GM19035 (cell line): ENCODE measurements at regions not wholly inside any gene's neighbourhood (a gene's known extent, or its start where the extent isn't known, plus 50 kb on each side); places are given as distances from the start of the nearest gene placed in this dataset.
"Not testable (repeated sequence)": the region's sequence is repeated elsewhere in the genome, so short reads cannot be mapped to it uniquely, and the experiment has no call there.

Experiments used
- ATAC-seq: cut with Tn5 transposase; IDR thresholded peaks from one replicate; pipeline ENCODE4 v1.9.1; 2021; ENCODE audit not compliant: unreplicated experiment

DNA sequence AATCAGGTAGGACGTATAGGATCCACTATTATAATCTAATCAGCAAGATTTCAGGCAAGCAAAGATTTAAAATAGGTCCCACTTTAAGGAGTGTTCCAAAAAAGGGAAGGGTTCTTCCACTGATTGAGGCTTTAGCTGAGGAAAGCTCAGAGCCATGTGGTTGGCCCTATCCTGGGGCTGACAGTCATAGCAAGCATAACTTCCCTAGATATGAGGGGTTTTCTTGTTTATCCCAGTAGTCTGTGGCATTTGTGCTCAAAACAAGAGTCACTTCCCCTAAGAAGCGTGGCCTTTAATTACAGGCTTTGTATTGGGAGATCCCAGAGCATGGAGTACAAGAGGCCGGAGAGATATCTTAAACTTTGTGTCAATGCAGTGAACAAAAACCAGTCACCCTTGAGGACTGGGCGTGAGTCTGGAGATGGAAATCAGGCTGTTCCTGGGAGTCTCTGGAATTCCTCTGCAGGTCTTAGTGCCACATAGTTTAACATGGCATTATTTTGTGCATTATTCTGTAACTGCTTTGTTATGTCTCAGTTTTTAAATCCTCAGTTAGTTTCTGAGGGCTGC, 136.9 kb upstream of the FBXO11 start:
- ATAC-seq: no peak

DNA sequence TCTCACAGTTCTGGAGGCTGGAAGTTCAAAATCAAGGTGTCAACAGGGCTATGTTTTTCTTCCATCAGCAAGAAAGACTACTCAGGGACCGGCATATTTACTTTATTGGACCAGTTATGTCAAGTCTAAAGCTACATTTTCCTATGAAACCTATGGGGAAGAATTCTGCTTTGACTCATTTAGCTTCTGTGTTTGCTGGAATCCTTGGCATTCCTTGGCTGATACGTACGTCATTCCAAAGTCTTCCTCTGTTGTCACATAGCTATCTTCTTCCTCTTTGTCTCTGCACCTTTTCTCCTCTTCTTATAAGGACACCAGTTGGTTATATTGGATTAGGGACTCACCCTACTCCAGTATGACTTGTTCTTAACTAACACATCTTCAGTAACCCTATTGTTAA, 137.4 kb upstream of the FBXO11 start:
- ATAC-seq: no peak

DNA sequence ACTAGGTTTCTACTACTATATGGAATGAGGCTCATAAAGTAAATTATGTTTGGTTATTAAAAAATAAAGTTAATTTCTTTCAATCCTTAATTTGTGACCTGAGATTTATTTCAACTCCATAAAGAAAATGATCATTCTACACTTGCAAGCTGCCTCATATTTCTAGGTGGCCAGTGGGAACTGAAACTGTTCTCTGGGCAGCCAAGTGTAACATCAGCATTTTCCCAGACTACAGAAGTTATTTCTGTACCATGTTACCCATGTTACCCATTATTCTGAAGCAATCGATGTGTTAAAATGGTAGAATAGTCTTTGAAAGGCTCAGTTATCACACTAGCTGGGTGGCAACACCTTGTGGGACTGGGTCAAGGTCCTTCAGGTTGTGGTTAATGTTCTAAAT, 139.3 kb upstream of the FBXO11 start:
- no peak for ATAC-seq

DNA sequence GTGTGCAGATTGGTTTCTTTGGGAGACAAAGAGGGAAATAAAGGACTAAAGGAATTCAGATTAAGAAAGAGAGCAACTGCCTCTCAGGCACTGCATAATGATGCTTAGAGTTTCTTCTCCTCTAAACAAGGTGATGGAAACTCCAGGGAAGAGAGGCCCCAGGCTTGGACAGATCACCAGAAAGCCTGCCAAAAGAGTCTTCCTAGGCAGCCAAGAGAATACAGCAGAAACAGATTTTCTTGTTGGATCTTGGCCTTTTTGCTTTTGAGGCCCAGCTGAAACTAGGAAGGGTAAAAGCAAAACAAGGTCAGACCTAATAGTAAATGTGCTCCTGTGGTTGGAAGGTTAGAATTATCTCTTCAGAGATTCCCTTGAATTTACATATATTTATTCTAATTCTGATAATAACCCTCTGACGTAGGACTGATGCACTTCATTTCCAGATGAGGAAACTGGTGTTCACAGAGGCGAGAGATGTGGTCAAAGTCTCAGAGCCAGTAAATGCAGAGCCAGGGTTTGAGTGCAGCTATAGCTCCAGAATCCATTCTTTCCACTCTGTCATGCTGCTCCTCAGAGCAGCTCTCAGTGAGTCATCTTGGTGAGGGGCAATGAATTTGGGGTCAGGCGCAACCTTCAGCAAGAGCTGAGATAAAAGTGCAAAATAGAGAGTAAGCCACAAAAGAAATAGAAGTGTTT, 142.3 kb upstream of the FBXO11 start:
- no peak for ATAC-seq

DNA sequence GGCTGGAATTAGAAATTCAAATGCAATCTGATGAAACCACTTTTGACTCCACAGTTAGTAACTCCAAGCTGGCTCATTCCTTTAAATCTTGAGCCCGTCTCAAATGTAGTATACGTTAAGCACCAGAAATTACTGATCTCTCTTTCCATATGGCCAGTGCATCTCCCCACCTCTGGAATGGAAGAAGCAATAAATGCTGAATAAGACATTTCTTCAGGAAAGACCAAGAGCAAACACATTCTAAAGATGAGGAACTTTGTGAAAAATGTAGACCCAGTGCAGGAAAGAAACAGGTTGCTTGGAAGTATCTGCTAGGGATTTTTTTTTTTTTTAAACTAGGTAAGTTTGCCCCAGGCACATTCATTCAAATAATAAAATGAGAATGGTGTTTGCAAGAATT, 143.1 kb upstream of the FBXO11 start:
- no peak for ATAC-seq

DNA sequence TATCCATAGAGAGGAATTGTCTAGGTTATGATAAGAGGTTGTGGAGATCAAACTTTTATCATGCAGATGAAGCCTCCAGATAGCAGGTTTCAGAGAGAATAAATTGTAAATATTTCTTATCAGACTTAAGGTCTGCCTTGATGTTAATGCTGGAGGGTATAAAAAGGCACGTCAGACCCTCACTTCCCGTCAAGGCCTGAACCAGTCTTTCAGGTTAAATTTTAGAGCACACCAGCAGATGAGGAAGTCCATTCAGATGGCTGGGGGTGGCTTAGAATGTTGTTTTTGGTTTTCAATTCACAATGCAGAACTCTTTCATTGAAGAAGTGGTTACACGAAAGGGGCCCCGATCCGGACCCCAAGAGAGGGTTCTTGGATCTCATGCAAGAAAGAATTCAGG, 144.4 kb upstream of the FBXO11 start:
- no peak for ATAC-seq

DNA sequence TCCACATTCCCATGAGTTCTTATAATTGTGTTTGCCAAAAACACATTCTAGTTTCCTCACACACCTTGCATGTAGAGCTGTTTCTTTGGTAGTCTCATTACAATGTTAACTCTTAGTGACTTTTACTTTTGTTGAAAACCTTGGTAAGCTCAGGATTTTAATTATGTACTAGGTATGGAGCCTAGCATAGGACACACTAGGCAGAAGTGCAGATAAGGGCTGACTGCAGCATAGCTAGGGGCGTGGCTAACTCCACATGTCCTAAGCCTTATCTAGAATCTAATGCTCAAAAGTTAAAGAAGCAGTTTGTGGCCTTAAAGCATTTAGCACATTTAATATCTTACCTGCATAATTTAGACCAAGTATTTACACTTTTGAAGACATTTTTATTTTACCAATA, 153.7 kb upstream of the FBXO11 start:
- ATAC-seq: no peak

DNA sequence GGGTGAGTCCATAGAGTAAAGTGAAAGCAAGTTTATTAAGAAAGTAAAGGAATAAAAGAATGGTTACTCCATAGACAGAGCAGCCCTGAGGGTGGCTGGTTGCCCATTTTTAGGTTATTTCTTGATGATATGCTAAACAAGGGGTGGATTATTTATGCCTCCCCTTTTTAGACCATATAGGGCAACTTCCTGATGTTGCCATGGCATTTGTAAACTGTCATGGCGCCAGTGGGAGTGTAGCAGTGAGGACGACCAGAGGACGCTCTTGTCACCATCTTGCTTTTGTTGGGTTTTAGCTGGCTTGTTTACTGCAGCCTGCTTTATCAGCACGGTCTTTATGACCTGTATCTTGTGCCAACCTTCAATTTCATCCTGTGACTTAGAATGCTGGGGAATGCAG, 155.4 kb upstream of the FBXO11 start:
- ATAC-seq: not testable (repeated sequence)

DNA sequence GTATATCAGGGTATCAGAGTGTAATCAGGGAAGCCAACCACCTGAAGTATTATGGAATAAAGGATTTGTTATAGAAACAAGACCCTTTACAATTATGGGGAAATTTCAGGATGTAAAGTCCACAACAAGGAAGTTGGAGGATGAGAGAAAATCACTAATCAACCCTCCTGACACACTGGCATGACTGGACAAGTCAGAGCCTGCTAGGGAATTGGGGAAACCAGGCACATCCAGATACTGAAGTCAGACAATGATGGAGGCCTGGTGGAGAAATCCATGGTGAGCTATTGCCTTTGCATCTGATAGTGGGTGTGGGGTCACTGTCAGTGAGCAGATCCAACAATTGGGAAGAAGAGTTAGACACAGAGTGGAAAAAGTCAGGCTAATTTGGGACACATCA, 158.8 kb upstream of the FBXO11 start:
- no peak for ATAC-seq

DNA sequence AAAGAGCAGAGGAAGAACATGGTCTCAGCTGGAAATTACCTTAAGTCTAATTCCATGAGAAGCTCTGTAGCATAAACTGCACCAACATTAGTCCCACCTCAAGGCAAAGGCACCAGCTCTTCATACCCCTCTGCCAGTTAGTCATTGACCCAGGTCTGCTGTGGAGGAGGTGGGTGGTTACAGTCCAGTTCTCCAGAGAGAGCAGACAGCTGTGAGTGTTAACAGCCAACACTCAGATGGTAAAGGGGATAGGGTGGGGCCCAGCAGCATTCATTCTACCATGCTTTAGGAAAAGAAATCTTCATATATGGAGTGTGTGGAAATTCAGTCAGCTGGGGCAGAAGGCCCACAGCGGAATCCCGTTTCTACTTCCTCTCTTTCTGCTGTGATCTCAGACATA, 159.7 kb upstream of the FBXO11 start:
- ATAC-seq: no peak

DNA sequence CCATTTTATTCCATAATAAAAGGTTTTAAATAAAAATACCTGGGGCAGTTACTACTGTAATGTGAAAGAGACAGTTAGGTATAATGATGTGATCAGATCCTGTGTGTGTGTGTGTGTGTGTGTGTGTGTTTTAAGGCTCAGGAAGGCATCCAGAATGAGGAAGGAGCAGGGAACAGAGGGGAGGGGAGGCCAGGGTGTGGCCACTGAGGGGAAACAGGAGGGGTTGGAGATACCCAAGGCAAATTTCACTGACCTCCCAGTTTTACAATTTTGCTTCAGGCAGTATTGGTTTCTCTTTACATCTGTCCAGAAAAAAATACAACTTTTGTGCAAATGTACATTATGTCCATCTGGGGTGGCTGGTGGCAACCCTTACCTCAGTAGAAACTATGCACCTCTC, 163.5 kb upstream of the FBXO11 start:
- no peak for ATAC-seq

DNA sequence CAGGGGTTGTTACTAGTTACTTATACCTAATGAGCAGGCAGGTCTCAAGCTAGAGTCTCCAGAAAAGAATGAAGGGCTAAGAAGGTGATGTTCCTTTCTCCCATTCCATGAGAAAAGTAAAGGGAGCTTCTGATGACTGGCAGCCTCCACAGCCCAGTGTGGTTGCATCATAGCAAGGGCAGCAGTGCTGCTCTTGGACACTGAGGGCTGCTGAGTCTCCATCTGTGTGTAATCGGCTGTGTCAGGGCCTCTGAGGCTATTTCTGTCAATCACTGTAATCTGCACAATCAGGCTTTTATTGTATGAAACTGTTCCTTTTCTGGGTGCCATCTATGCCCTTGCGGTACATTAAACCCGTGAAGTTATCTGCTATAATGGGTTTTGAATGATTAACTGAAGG, 164.1 kb upstream of the FBXO11 start:
- ATAC-seq: no peak

DNA sequence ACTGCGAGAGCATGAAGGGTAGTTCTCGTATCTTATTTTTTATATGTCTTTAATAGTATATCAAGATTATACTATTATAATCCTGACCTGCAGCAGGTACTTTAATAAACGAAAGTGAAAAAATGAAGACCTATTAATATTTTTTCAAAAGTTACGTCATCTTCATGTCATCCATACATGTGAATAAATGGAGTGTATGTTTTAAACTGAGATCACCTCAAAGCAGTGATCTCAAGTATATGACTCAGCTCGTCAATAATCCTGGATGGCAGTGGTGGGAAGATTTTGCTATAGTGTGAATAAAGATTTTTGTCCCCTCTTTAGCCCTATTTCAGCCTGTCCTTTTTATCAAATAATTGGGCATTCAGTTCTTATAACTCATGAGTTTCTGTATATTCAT, 166.3 kb upstream of the FBXO11 start:
- no peak for ATAC-seq

DNA sequence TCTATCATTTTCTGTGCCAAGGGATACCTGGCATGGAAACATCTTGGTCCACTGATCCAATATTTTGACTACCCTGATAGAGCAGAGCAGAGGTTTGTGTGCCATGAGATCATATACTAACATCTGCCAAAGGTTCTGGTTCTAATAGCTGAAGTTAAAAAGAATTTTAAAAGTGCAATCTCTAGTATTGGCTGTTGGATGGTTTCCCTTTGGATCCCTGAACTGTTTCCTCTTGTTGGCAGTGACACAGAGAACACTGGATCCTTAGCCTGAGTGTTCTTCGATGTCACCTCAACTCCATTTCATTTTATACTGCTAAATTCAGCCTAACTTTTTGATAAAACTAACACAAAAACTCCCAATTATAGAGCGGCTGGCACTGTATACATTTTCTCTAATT, 169.3 kb upstream of the FBXO11 start:
- ATAC-seq: no peak

DNA sequence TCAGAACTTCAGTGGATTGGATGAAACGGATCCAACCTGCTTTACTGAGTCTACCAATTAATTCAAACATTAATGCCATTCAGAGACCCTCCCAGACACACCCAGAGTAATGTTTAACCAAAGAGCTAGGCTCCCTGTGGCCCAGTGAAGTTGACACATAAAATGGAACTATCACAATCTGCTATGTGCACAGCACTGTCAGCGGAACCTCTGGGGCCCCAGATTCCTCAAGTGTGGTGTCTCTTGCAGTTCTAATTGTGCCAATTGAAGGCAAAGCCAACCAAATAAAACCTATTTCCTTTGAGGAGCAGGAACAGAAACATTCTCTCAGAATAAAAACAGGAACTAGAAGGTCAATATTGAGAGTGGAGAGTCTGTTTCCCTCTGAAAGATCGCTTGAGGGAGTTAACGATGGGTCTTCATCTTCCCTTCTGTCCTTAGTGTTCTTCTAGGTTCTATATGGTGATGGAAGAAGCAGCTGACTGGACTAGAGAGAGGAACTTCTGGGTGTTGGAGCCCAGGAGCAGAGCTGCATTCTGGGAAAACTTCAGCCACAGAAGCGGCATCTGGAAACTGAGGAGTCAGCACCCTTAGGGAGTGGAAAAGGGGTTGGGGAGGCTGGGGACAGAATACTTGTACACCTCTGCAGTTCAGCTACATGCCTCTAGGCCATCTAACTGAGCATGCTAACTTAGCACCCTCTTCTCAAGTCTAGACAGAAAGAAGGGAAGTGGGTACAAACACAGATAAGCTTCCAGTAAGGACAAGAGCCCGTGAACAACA, 174.4 kb upstream of the FBXO11 start:
- no peak for ATAC-seq

DNA sequence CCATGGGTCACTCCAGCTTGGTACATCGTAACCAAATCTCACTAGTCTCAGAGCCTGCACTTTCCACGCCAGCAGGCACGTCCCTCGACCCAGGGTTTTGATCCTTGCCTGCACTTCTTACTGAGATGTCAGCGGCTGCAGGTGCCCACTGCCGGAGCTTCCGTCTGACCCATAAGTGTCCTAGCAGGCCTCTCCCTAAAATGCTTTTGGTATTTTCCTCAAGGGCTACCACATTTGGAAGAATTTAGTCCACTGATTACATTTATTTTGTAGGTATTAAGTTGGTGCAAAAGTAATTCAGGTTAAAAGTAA, 175.0 kb upstream of the FBXO11 start:
- no peak for ATAC-seq

DNA sequence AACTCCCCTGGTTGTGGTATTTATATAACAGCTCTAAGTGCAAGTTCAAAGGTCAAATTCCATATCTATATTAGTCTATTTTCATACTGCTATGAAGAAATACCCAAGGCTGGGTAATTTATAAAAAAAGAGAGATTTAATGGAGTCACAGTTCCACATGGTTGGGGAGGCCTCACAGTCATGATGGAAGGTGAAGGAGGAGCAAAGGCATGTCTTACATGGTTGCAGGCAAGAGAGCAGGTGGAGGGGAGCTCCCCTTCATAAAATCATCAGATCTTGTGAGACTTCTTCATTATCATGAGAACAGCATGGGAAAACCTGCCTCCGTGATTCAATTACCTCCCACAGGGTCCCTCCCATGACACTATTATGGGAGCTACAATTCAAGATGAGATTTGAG, 179.6 kb upstream of the FBXO11 start:
- no peak for ATAC-seq

DNA sequence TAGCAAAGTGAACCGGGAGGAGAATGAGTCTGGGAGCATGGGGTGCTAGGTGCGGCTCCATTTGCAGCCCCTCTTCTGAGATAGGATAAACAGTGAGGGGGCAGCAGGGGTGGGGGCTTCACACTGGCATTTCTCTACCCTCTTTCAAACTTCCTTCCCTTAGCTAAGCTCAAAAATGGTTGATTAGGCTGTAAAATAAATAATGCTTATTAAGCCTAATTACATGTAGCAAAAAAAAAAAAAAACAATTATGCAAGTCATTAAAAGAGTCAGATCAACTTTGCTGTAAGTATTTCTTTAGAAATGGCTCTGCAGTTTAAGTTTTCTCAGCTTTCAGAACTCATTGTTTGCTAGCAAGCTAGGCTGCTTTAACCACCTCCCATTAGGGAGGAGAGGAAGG, 182.7 kb upstream of the FBXO11 start:
- no peak for ATAC-seq

DNA sequence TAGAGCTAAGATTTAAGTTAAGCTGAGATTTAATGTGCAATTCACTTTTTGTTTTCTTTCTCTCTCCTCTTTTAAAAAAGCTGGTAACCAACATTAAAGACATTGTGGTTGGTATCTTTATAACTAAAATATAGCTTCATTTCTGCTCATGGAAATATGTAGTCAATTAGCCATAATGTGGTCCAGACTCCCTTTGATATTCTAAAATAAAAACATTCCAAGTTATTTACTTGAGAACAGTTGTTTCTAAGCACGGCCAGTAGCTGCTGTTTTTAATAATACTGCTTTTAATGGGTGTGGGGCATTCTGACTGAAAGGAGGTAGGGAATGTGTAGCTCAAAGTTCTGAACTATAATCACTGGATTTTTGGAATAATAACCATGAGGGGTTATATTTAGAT, 183.3 kb upstream of the FBXO11 start:
- ATAC-seq: no peak

DNA sequence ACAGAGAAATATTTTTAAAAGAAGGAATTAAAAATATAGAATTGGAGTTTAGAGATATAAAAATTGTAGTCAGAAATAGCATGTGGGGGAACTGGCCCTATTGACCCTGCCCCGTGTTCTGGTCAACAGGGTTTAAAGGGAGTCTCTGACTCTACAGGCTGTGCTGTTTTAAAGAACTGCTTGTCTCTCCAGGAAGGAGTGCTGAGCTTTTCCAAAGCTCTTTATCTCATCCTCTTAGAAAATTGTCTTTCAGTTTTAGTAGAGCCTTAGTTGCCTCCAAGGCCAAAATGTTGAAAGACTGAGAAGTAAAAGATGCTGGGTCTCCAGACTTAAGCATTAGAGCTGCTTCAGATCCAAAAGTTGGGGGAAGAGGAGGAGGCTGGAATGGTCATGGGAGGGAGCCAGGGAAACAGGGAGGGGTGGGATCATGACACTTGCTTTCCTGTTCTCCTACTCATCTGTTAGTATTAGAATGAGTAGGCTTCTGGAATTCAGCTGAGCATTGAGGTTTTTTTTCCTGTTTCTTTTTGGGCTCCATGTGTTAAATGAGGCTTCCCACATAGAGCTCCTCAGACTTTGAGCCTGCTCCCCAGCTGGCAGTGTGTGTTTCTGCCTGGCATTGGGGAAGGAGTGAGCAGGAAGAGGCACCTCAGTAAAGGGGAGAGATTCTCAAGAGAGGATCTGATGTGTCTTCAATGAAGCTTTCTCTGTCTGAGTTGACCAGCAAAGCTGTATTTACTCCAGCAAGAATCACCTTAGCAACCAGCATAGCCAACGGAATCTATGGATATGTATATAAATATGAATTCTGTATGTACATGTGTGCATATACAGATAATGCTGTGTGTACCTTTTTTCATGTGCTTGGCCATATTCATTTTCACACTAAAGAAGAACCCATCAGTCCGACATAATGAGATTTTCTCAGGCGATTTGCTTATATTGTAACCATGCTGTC, 186.8 kb upstream of the FBXO11 start:
- no peak for ATAC-seq

DNA sequence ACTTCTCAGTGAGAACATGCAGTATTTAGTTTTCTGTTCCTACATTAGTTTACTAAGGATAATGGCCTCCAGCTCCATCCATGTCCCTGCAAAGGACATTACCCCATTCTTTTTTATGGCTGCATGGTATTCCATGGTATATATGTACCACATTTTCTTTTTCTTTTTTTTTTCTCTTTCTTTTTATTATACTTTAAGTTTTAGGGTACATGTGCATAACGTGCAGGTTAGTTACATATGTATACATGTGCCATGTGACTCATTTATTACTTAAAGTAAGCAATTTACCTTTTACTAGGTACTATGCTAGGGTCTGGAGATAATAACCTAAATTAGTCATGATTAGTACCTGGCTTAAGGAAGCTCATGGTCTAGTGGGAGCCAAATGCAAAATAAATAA, 190.5 kb upstream of the FBXO11 start:
- ATAC-seq: not testable (repeated sequence)

DNA sequence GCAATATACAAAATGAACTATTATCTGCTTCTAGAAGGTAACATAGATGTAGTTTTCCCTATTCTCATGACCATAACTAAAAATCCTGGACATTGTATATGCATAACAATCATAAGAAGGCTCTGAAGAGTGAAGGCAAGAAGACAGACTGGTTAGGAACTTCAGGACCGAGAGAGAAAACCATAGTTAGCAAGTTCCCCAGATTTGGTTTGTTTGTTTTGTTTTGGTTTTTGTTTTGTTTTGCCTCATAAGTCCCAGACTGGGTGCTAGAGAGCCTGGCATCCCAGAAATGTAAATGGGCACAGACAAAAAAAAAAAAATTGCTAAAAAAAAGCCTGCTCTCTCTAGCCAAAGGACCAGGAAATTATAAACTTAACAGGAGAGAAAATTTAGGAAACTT, 192.2 kb upstream of the FBXO11 start:
- ATAC-seq: no peak
